ENCODE measurements at regions not wholly inside any gene's neighbourhood (a gene's known extent, or its start where the extent isn't known, plus 50 kb on each side); places are given as distances from the start of the nearest gene placed in this dataset. TPM values are rescaled to one million over a fixed set of nuclear protein-coding genes. Genes with fewer than 3 reads are reported as not detected.

GRCh38 chr1:38097284-38097898 lies 50.8 kb upstream of the POU3F1 start:
- Histone ChIP-seq H3K4me1 (ENCODE audit: control insufficient read depth in 3 of 3, insufficient read depth in 3 of 3, low read length in 3 of 3) (peaks cover 0 to under 1% (median 0%) of the 10 kb centered on the region in 3 donors), H3K4me3 (ENCODE audit: low read length in 3 of 3) (no peak overlapping the region), H3K27ac (ENCODE audit: low read depth, low read length) (no peak overlapping the region), H3K9ac (ENCODE audit: low read depth in 1 of 3, low read length in 3 of 3) (no peak overlapping the region), H3K36me3 (ENCODE audit: control insufficient read depth in 3 of 3, insufficient read depth in 3 of 3, low read length in 3 of 3) (no peaks in the 10 kb centered on the region), H3K27me3 (ENCODE audit: control insufficient read depth in 3 of 3, insufficient read depth in 3 of 3, low read length in 3 of 3) (peaks cover 0 to 11% (median 2%) of the 10 kb centered on the region in 3 donors), H3K9me3 (ENCODE audit: control insufficient read depth in 3 of 3, low read length in 3 of 3) (no peaks in the 10 kb centered on the region)

Small RNA genes lying in the stretch of these regions (small RNA-seq; reads per million reads assigned to genes)
- not detected for gene RNU6-753P

Measured in skeletal muscle tissue (tissue), 4 donors.